HG02678 (cell line): ENCODE measurements at regions not wholly inside any gene's neighbourhood (a gene's known extent, or its start where the extent isn't known, plus 50 kb on each side); places are given as distances from the start of the nearest gene placed in this dataset.
"Not testable (repeated sequence)": the region's sequence is repeated elsewhere in the genome, so short reads cannot be mapped to it uniquely, and the experiment has no call there.

Experiments used
- ATAC-seq: cut with Tn5 transposase; IDR thresholded peaks from one replicate; pipeline ENCODE4 v1.9.1; 2021; ENCODE audit warnings: mild to moderate bottlenecking, moderate library complexity; ENCODE audit not compliant: unreplicated experiment

GRCh38 chrX:140165849-140166248 is 200.5 kb upstream of the CXorf66 start:
- ATAC-seq: no peak

GRCh38 chrX:140164391-140164790 is 199.1 kb upstream of the CXorf66 start:
- ATAC-seq: no peak

- no peak for ATAC-seq
These were observed 198.2 kb upstream of the CXorf66 start for GRCh38 chrX:140163371-140164159.

GRCh38 chrX:140157611-140158010 is 192.3 kb upstream of the CXorf66 start:
- ATAC-seq: no peak

GRCh38 chrX:140157143-140157542 is 191.8 kb upstream of the CXorf66 start:
- no peak for ATAC-seq

DNA sequence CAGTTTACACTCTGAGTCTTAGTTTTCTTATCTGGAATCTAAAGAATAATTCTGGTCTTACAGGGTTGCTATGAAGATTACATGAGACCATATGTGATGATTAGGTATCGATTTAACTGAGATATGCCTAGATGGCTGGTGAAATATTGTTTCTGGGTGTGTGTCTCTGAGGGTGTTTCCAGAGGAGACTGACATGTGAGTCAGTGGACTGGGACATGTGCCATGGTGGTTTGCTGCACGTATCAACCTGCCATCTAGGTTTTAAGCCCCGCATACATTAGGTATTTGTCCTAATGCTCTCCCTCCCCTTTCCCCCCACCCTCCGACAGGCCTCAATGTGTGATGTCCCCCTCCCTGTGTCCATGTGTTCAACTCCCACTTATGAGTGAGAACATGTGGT is 186.0 kb upstream of the CXorf66 start:
- ATAC-seq: no peak

- no peak for ATAC-seq
These were observed 184.4 kb upstream of the CXorf66 start for GRCh38 chrX:140149761-140150160.

DNA sequence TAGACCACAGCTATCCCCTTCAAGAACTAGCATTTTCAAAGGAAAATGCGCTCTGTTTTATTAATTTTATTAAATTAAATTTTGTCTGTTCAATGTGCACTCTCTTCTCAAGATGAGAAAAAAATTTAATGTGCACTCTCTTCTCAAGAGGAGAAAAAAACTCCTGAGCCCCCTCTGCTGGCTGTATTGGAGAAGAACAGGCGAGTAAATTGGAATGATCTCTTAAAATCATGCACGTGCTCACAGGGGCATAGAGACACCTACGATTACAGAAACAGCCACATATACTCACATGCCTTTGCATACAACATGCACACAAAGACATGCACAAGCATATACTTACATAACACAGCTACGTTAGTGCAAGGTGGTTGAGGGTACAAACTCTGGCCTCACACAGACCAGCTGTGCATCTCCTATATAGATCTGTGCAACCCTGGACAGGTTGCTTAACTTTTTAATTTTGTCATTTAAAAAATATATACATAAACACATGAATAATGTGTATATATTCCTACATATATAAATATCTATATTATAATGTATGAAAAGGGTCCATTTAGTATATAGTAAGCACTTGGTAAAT is 176.2 kb upstream of the CXorf66 start:
- peak; percentile 60 for ATAC-seq

- ATAC-seq: not testable (repeated sequence)
These were observed 173.2 kb upstream of the CXorf66 start for GRCh38 chrX:140138492-140138891.

- ATAC-seq: not testable (repeated sequence)
These were observed 172.7 kb upstream of the CXorf66 start for GRCh38 chrX:140138065-140138464.

DNA sequence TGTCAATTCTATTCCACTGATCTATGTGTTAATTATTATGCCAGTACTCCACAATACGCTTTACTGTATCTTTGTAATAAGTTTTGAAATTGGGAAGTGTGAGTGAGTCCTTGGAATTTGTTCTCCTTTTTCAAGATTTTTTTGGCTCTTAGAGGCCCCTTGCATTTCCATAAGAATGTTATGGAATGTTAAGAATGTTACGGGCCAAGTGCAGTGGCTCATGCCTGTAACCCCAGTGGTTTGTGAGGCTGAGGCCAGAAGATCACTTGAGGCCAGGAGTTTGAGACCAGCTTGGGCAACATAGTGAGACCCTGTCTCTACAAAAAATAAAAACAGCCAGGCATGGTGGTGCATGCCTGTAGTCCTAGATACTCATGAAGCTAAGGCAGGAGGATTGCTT is 167.6 kb upstream of the CXorf66 start:
- no peak for ATAC-seq

GRCh38 chrX:140123446-140123845 is 158.1 kb upstream of the CXorf66 start:
- ATAC-seq: no peak

DNA sequence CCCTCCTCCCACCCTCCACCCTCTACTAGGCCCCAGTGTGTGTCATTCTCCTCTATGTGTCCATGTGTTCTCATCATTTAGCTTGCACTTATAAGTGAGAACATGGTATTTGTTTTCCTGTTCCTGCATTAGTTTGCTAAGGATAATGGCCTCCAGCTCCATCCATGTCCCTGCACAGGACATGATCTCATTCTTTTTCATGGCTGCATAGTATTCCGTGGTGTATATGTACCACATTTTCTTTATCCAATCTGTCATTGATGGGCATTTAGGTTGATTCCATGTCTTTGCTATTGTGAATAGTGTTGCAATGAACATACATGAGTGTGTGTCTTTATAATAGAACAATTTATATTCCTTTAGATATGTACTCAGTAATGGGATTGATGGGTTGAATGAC is 148.7 kb upstream of the CXorf66 start:
- ATAC-seq: not testable (repeated sequence)

DNA sequence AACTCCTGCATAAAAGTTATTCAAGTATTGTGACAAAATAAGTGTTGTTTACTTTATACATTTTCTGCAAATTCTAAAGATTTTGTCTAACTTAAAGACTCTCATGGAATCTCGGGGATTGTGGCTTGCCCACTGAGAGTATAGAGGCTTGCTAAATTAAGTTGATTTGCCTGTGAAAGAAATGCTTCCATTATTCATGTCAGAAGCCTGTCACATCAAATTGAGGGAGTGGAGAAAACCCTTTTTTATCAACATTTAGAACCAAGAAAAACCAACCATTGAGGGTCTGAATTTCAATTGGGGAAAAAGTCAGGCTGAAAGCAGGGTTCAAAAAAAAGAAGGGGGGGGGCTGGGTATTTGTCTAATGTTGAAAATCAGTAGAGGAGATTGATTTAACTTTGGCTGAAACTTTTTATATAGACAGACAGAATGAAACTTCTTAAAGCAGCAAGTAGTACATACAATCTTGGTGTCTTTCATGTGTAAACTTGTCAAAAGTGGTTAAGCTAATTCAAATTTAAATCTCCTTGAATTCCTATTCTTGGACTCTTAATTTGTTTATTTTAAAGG is 144.8 kb upstream of the CXorf66 start:
- ATAC-seq: no peak

DNA sequence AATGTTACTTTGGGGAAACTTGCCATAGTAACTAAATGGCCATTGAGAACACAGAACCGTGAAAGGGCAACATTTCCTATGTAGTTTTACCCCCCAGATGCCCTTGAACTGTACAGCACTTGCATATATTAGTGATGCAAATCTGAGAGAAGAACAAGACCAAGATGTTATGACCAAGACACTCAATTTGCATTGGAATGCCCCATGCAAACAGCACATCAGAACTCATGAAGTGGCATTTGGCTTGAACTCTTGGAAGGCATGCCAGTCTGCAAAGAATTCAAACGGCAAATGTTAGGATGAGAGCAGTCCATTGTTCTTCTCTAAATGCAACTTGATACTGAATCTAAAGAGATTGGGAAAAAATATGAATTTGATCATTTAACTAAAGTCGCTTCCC is 139.4 kb upstream of the CXorf66 start:
- ATAC-seq: no peak

GRCh38 chrX:140099221-140099620 is 133.9 kb upstream of the CXorf66 start:
- ATAC-seq: no peak

- no peak for ATAC-seq
These were observed 126.8 kb upstream of the CXorf66 start for GRCh38 chrX:140092121-140092520.

DNA sequence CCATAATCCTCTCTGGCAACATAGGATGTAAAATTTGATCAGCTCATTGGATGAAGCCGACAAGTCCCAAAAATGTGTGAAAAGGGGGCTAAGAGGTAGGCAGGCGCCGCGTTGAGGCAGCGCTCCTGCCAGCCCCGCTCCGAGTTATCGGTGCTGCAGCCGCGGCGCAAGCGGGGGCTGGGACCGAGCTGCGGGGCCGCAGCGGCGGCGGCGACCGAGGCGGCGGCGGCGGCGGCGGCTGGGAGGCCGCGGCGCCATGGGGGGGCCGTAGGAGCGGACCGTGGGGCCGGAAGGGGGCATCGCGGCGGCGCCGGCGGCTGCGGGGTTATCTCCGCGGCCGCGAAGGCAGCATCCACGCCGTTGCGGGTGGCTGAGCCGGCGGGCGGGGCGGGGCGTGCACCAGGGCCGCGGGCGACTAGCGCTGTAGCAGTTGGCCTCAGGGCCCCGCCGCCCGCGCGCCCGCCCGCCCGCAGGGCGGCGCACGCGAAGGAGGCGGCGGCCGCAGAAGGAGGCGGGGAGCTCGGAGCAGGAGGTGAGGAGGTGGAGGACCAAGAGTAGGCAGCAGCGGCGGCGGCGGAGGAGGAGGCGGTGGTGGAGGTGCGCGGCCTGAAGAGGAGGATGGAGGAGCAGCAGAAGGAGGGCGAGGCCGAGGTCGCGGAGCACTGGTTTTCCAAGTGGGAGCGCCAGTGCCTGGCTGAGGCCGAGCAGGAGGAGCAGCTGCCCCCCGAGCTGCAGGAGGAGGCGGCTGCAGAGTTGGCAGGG is 126.0 kb upstream of the CXorf66 start:
- peak; percentile 89 for ATAC-seq

- no peak for ATAC-seq
These were observed 125.4 kb upstream of the CXorf66 start for GRCh38 chrX:140090800-140091124.

- ATAC-seq: no peak
These were observed 123.1 kb upstream of the CXorf66 start for GRCh38 chrX:140088438-140088837.

- ATAC-seq: no peak
These were observed 122.6 kb upstream of the CXorf66 start for GRCh38 chrX:140087875-140088274.

GRCh38 chrX:140086691-140087090 is 121.4 kb upstream of the CXorf66 start:
- ATAC-seq: no peak
